Activated T-helper 17 cell treated with anti-CD3 and anti-CD28 coated beads, Interleukin-2, amount 50 U/mL, for 72 hours (primary cell): ENCODE measurements at regions not wholly inside any gene's neighbourhood (a gene's known extent, or its start where the extent isn't known, plus 50 kb on each side); places are given as distances from the start of the nearest gene placed in this dataset.
A peak's percentile ranks its signal among the peaks of the same experiment; 100 is the strongest.

Experiments used
- ATAC-seq: fragments of 150-1000 bp; cut with Tn5 transposase; replicated peaks from 2 replicates; pipeline ENCODE4 v1.10.0; 2021; ENCODE audit warnings: mild to moderate bottlenecking, moderate library complexity
- H3K27ac Mint-ChIP-seq: one replicate; pipeline ENCODE4 v1.8.0; 2022; ENCODE audit warnings: mixed read lengths
- H3K27me3 Mint-ChIP-seq: one replicate; pipeline ENCODE4 v1.8.0; 2022; ENCODE audit warnings: mixed read lengths
- H3K36me3 Mint-ChIP-seq: one replicate; pipeline ENCODE4 v1.8.0; 2022; ENCODE audit warnings: low read depth, mild to moderate bottlenecking, mixed read lengths
- H3K4me1 Mint-ChIP-seq: one replicate; pipeline ENCODE4 v1.8.0; 2022; ENCODE audit warnings: mixed read lengths
- H3K4me3 Mint-ChIP-seq: one replicate; pipeline ENCODE4 v1.8.0; 2022; ENCODE audit warnings: mild to moderate bottlenecking, mixed read lengths
- H3K9me3 Mint-ChIP-seq: one replicate; pipeline ENCODE4 v1.8.0; 2022; ENCODE audit warnings: mixed read lengths

- H3K4me3 Mint-ChIP-seq = peak overlapping the region; percentile 44
- ATAC-seq = peak; percentile 39
- no peaks in the 10 kb centered on the region for H3K36me3 Mint-ChIP-seq
- no peak overlapping the region for H3K27ac Mint-ChIP-seq
- H3K27me3 Mint-ChIP-seq = no peaks in the 10 kb centered on the region
- H3K9me3 Mint-ChIP-seq = no peaks in the 10 kb centered on the region
- H3K4me1 Mint-ChIP-seq = peaks cover 9% of the 10 kb centered on the region
Observed at GRCh38 chrX:20432746-20433387, 166.2 kb upstream of the RPS6KA3 start.

- H3K4me3 Mint-ChIP-seq = no peak overlapping the region
- no peaks in the 10 kb centered on the region for H3K36me3 Mint-ChIP-seq
- H3K4me1 Mint-ChIP-seq = peaks cover 5% of the 10 kb centered on the region
- no peak overlapping the region for H3K27ac Mint-ChIP-seq
- ATAC-seq = no peak
- H3K27me3 Mint-ChIP-seq = no peaks in the 10 kb centered on the region
- H3K9me3 Mint-ChIP-seq = no peaks in the 10 kb centered on the region
Observed at GRCh38 chrX:20432048-20432447, 165.3 kb upstream of the RPS6KA3 start.

DNA sequence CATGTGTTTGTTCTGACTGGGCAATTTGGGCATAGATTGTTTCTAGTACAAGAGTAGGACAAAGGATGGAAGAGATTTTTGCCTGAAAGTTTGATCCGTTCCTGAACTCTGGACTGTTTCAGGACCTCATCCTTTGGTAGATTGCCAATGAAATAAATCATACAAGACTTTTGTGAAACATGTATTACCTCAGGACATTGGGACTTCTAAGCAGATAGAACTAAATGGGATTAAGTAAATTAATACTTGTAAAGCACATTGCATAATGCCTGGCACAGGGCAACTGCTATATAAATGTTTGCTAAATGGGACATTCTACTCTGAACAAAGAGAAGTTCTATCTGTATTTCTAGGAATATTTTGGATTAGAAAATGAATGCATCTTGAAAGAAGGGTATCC lies 164.8 kb upstream of the RPS6KA3 start:
- no peak for ATAC-seq
- peaks cover 5% of the 10 kb centered on the region for H3K4me1 Mint-ChIP-seq
- H3K36me3 Mint-ChIP-seq = no peaks in the 10 kb centered on the region
- no peaks in the 10 kb centered on the region for H3K9me3 Mint-ChIP-seq
- H3K4me3 Mint-ChIP-seq = no peak overlapping the region
- no peak overlapping the region for H3K27ac Mint-ChIP-seq
- H3K27me3 Mint-ChIP-seq = no peaks in the 10 kb centered on the region

DNA sequence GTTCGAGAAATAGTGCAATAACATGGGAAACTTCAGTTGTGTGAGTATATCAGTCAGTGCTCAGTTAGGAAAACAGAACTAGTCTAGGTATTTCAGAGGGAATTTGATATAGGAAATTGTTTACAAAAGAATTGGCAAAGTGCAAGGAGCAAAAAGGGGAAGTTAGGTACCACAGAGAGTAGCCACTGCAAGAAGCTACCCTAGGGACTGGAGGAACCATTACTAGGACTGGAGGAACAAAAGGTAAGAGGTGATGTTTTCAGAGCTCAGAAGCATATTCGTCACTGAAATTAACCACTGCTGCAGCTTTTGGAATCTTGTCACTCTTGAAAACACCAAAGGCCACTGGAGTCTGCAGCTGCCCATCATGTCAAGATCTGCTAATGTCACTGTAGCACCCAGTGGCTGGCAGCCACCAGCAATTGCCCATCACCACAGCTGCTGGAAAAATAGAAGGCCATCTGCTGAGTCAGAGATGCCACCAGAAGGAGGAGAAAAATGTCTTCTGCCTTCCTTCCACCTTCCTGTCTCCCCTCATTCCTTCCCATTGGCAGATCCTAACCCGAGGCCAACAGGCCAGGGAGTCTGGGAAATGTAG lies 160.6 kb upstream of the RPS6KA3 start:
- no peaks in the 10 kb centered on the region for H3K4me1 Mint-ChIP-seq
- no peak for ATAC-seq
- no peak overlapping the region for H3K27ac Mint-ChIP-seq
- H3K27me3 Mint-ChIP-seq = no peaks in the 10 kb centered on the region
- no peak overlapping the region for H3K4me3 Mint-ChIP-seq
- H3K36me3 Mint-ChIP-seq = no peaks in the 10 kb centered on the region
- no peaks in the 10 kb centered on the region for H3K9me3 Mint-ChIP-seq

GRCh38 chrX:20421697-20422096 lies 155.0 kb upstream of the RPS6KA3 start:
- Mint-ChIP-seq H3K36me3 (no peaks in the 10 kb centered on the region), H3K27ac (no peak overlapping the region), H3K4me1 (no peaks in the 10 kb centered on the region), H3K27me3 (no peaks in the 10 kb centered on the region), H3K4me3 (no peak overlapping the region), H3K9me3 (no peaks in the 10 kb centered on the region)
- no peak for ATAC-seq

DNA sequence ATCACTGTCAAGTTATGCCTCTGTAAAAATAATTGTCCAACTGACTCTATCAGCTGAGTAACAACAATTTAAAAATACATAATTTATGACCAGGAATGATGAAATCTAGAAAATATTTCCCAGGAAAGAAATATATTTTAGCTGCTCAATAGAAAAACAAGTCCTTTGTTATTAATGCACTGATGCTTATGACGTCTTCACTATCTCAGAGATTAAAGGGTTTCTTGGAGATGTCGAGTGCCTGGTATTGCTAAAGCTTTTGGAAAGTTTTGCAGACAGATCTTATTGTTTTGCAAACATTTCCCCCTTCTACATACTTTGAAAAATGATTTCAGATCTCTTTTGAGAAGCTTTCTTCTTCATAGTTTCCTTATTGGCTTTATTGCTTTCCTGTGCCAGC lies 154.6 kb upstream of the RPS6KA3 start:
- H3K4me3 Mint-ChIP-seq = no peak overlapping the region
- H3K4me1 Mint-ChIP-seq = no peaks in the 10 kb centered on the region
- H3K9me3 Mint-ChIP-seq = no peaks in the 10 kb centered on the region
- ATAC-seq = no peak
- no peaks in the 10 kb centered on the region for H3K36me3 Mint-ChIP-seq
- H3K27me3 Mint-ChIP-seq = no peaks in the 10 kb centered on the region
- no peak overlapping the region for H3K27ac Mint-ChIP-seq

DNA sequence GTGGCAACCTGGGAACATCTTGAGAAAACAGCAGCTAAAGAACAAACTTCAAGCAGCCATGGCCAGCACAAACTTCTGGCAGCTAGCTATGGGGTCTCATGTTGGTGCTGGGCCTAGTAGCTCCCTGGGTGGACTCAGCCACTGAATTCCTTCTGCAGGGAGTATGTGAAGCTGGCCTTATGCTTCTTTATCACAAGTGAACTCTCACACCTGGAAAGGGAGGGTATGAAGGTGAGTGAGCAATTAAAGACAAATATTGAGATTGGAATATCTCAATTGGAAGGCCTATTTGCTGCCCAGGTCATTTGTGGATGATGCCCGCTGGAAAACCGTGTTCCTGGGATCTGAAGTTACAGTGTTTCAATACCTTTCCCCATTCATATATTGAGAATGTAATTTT lies 153.3 kb upstream of the RPS6KA3 start:
- Mint-ChIP-seq H3K27me3 (no peaks in the 10 kb centered on the region), H3K36me3 (no peaks in the 10 kb centered on the region), H3K9me3 (no peaks in the 10 kb centered on the region), H3K4me1 (no peaks in the 10 kb centered on the region), H3K4me3 (no peak overlapping the region), H3K27ac (no peak overlapping the region)
- ATAC-seq = no peak

DNA sequence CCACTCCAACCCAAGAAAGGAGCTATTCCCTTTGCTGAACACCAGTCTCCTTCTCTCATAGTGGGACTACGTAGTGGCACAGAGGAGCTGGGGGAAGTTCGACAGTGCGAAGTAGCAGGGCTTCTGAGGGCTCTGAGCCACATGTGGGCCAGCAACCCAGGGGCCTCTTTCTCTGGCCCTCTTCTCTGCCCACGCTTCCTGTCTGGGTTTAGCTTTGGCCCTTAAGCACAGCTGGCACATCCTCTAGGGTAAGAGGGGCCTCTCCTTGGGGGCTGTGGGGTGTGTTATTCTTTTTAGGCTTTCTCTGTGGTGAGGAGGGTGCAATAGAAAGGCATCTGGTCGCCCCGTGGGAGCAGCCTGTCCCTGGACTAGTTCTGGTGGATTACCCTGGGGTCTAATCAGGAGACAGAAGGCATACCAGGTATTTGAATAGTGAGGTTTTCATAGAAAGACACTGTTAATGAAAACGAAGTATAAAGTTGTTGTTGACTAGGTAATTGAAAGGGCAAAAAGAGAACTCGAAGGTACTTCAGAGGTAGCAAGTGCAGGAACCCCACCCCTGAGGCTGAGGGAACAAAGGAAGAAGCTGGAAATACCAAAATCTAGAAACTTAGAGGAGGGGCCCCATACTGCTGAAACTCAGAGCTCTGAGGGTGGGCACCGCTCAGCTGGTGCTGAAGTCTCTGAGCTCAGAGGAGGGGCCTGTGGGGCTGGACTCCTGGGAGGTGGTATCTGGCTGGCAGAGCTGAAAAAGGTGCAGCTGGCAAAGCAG lies 151.9 kb upstream of the RPS6KA3 start:
- ATAC-seq = peak; percentile 51
- Mint-ChIP-seq H3K4me1 (peaks cover 2% of the 10 kb centered on the region), H3K36me3 (no peaks in the 10 kb centered on the region), H3K4me3 (peak overlapping the region; percentile 42), H3K27ac (peak overlapping the region; percentile 61), H3K9me3 (no peaks in the 10 kb centered on the region), H3K27me3 (no peaks in the 10 kb centered on the region)

GRCh38 chrX:20414762-20415445 lies 148.2 kb upstream of the RPS6KA3 start:
- no peak overlapping the region for H3K4me3 Mint-ChIP-seq
- H3K4me1 Mint-ChIP-seq = peaks cover 13% of the 10 kb centered on the region
- ATAC-seq = peak; percentile 18
- H3K27me3 Mint-ChIP-seq = no peaks in the 10 kb centered on the region
- H3K9me3 Mint-ChIP-seq = no peaks in the 10 kb centered on the region
- no peaks in the 10 kb centered on the region for H3K36me3 Mint-ChIP-seq
- H3K27ac Mint-ChIP-seq = no peak overlapping the region

- peak; percentile 42 for ATAC-seq
- Mint-ChIP-seq H3K4me3 (peak overlapping the region; percentile 81), H3K27me3 (no peaks in the 10 kb centered on the region), H3K27ac (no peak overlapping the region), H3K9me3 (no peaks in the 10 kb centered on the region), H3K36me3 (no peaks in the 10 kb centered on the region), H3K4me1 (peaks cover 13% of the 10 kb centered on the region)
Observed at GRCh38 chrX:20414066-20414465, 147.4 kb upstream of the RPS6KA3 start.

- H3K27me3 Mint-ChIP-seq = no peaks in the 10 kb centered on the region
- ATAC-seq = peak; percentile 90
- H3K4me3 Mint-ChIP-seq = peak overlapping the region; percentile 81
- peak overlapping the region; percentile 93 for H3K27ac Mint-ChIP-seq
- H3K4me1 Mint-ChIP-seq = peaks cover 13% of the 10 kb centered on the region
- H3K9me3 Mint-ChIP-seq = no peaks in the 10 kb centered on the region
- H3K36me3 Mint-ChIP-seq = no peaks in the 10 kb centered on the region
Observed at GRCh38 chrX:20412871-20413486, 146.3 kb upstream of the RPS6KA3 start.

- ATAC-seq = no peak
- Mint-ChIP-seq H3K4me1 (peaks cover 13% of the 10 kb centered on the region), H3K27ac (no peak overlapping the region), H3K4me3 (no peak overlapping the region), H3K36me3 (no peaks in the 10 kb centered on the region), H3K27me3 (no peaks in the 10 kb centered on the region), H3K9me3 (no peaks in the 10 kb centered on the region)
Observed at GRCh38 chrX:20410540-20410939, 143.8 kb upstream of the RPS6KA3 start.

GRCh38 chrX:20409991-20410390 lies 143.3 kb upstream of the RPS6KA3 start:
- peaks cover 13% of the 10 kb centered on the region for H3K4me1 Mint-ChIP-seq
- H3K27ac Mint-ChIP-seq = no peak overlapping the region

DNA sequence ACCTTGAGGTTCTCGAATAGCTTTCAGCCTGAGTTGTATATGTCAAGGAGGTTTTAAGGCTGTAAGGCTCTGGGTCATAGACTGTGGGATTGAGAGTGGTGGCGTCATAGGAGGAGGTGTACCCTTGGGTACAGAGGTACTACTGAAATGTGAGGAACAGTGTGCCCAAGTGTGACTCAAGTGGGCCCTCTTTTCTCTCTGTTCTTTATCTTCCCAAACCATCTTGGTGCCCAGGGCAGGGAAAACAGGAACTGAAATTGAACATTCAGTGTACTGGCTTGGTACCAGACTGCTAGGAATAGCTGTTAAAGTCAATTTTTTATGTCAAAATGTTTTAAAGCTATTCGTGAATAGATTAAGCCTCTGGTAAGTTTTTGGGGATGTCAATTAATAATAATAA lies 136.2 kb upstream of the RPS6KA3 start:
- no peak overlapping the region for H3K27ac Mint-ChIP-seq
- ATAC-seq = no peak
- no peaks in the 10 kb centered on the region for H3K4me1 Mint-ChIP-seq
- H3K36me3 Mint-ChIP-seq = no peaks in the 10 kb centered on the region
- no peak overlapping the region for H3K4me3 Mint-ChIP-seq
- no peaks in the 10 kb centered on the region for H3K27me3 Mint-ChIP-seq
- no peaks in the 10 kb centered on the region for H3K9me3 Mint-ChIP-seq

More at GRCh38 chrX:20409991-20410390, 143.3 kb upstream of the RPS6KA3 start:
- Mint-ChIP-seq H3K27me3 (no peaks in the 10 kb centered on the region), H3K4me3 (no peak overlapping the region), H3K36me3 (no peaks in the 10 kb centered on the region), H3K9me3 (no peaks in the 10 kb centered on the region)
- no peak for ATAC-seq
